HepG2 (cell line): ENCODE measurements at regions not wholly inside any gene's neighbourhood (a gene's known extent, or its start where the extent isn't known, plus 50 kb on each side); places are given as distances from the start of the nearest gene placed in this dataset.

Source experiments
- ZNF274 ChIP-seq: sonication (generic); formaldehyde crosslinking; IDR thresholded peaks from 2 replicates; pipeline ENCODE4 v1.5.1; 2020; ENCODE audit warnings: mild to moderate bottlenecking, missing genetic modification reagents
- ZNF317 ChIP-seq: sonication (generic); formaldehyde crosslinking; IDR thresholded peaks from 2 replicates; pipeline ENCODE4 v1.5.0; 2020; ENCODE audit warnings: mild to moderate bottlenecking, missing genetic modification reagents

DNA sequence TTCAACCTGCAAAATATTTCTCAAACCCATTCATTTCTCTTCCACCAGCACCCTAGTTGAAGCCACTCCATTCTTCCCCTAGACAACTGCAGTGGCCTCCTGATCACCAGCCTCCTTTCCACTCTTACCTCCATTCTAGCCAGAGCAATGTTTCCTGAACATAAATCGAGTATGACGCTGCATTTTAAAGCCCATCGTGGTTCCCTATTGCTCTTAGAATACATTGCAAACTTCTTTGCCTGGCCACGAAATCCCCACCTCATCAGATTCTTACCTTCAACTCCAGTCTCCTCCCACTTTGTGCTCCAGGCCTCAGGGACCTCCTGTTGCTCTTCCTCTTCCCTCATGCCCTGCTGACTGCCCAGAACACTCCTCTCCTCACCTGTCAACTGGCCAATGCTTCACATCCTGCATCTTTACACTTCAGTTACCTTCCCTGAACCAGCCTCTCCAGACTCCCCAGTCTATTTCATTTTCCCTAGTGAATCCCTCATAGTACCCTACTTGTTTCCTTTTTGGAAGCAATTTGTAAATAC lies 176.5 kb upstream of the CTAGE1 start:
- TF ChIP-seq ZNF317 (CRISPR knock-in tag) (no peak), ZNF274 (no peak)
